ENCODE measurements at regions not wholly inside any gene's neighbourhood (a gene's known extent, or its start where the extent isn't known, plus 50 kb on each side); places are given as distances from the start of the nearest gene placed in this dataset.

DNA sequence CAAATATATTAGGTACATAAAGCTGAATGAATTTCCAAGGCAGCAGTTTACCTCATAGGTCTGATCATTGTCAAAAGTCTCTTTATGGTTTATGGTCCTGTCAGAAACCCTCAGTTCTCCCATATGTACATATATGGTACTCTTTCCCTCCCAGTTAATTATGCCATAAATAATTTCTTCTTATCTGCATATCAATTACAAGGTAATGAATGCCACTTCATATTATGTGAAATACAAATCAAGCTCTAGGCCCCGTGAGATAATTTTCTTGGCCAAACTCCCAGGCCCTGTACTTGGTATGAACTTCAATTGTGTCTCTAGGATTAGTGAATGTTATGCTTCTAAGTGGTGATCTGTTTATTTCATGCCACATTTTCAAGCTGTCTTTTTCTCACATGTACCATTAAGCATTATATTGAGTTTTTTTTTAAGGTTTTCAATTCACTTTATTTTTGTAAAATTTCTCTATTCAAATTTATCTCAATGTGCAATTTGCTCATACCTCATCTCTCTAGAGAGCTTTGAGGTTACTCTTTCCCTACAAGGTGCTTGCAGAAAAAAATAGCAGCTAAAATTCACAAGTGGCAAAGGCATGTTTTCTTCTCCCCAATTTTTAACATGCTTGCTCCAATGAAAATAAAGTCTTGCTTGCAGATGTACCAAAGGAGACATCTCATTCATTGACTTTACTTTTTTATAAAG lies 430.6 kb upstream of the VRK2 start:
- no peaks in the 10 kb centered on the region for H3K36me3 Mint-ChIP-seq (ENCODE audit: unreplicated experiment)
- DNase-seq (ENCODE audit: extremely low spot score, unreplicated experiment), result no peak
- no peak overlapping the region for H3K4me3 Mint-ChIP-seq (ENCODE audit: unreplicated experiment)
- H3K27me3 Mint-ChIP-seq (ENCODE audit: unreplicated experiment), result no peaks in the 10 kb centered on the region
- H3K27ac Mint-ChIP-seq (ENCODE audit: unreplicated experiment), result no peak overlapping the region
- H3K4me1 Mint-ChIP-seq (ENCODE audit: unreplicated experiment), result no peaks in the 10 kb centered on the region
- H3K9me3 Mint-ChIP-seq (ENCODE audit: unreplicated experiment), result no peaks in the 10 kb centered on the region
- TF ChIP-seq, protein P1, sequence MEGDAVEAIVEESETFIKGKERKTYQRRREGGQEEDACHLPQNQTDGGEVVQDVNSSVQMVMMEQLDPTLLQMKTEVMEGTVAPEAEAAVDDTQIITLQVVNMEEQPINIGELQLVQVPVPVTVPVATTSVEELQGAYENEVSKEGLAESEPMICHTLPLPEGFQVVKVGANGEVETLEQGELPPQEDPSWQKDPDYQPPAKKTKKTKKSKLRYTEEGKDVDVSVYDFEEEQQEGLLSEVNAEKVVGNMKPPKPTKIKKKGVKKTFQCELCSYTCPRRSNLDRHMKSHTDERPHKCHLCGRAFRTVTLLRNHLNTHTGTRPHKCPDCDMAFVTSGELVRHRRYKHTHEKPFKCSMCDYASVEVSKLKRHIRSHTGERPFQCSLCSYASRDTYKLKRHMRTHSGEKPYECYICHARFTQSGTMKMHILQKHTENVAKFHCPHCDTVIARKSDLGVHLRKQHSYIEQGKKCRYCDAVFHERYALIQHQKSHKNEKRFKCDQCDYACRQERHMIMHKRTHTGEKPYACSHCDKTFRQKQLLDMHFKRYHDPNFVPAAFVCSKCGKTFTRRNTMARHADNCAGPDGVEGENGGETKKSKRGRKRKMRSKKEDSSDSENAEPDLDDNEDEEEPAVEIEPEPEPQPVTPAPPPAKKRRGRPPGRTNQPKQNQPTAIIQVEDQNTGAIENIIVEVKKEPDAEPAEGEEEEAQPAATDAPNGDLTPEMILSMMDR (IDR thresholded peaks at IDR 0.05), result no peak

DNA sequence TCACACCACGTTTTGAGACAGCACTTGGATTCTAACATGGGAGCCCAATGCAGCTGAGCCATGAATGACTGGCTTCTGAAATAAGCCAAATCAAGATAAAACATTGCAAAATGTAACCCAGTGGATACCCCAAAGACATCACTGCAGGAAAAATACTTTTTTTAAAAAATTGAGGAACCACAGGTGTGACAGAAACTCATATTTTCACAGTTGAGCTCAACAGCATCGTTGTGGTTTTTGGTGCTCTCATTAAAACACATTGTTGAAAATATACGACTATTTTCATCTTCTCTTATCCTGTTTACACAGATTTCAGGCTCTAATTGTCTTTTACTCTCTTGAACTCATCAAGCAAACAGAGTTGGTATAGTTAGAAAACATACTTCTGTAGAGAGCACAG lies 429.3 kb upstream of the VRK2 start:
- no peak for DNase-seq (ENCODE audit: extremely low spot score, unreplicated experiment)
- no peak overlapping the region for H3K27ac Mint-ChIP-seq (ENCODE audit: unreplicated experiment)
- no peaks in the 10 kb centered on the region for H3K36me3 Mint-ChIP-seq (ENCODE audit: unreplicated experiment)
- H3K27me3 Mint-ChIP-seq (ENCODE audit: unreplicated experiment), result no peaks in the 10 kb centered on the region
- H3K4me3 Mint-ChIP-seq (ENCODE audit: unreplicated experiment), result no peak overlapping the region
- TF ChIP-seq, protein P1 (IDR thresholded peaks at IDR 0.05), result no peak
- no peaks in the 10 kb centered on the region for H3K9me3 Mint-ChIP-seq (ENCODE audit: unreplicated experiment)
- no peaks in the 10 kb centered on the region for H3K4me1 Mint-ChIP-seq (ENCODE audit: unreplicated experiment)

DNA sequence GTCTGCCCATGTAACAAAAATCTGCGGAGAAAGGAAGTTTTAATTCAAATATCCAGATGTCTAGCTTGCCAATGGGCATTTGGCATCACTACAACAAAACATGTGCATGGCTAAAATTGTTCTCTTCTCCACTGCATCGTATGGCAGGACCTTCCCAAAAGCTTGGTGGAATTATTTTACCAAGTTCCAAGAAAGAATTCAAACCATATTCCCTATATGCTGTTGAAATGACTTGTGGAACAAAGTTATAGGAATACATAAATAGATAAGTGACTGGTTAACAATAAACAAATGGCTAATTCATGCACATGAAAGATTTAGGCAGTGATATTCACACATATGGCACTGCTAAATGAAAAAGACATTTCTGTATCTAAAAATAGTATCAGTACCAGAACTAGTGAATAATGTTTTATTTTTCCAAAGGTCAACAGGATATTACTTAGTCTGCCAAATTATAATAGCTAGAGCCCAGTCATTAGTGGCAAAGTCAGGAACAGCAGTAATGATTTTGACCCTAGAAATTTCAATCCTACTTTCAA lies 425.4 kb upstream of the VRK2 start:
- Mint-ChIP-seq H3K9me3 (ENCODE audit: unreplicated experiment) (no peaks in the 10 kb centered on the region), H3K4me1 (ENCODE audit: unreplicated experiment) (no peaks in the 10 kb centered on the region), H3K27me3 (ENCODE audit: unreplicated experiment) (peaks cover 16% of the 10 kb centered on the region), H3K36me3 (ENCODE audit: unreplicated experiment) (no peaks in the 10 kb centered on the region), H3K27ac (ENCODE audit: unreplicated experiment) (no peak overlapping the region), H3K4me3 (ENCODE audit: unreplicated experiment) (no peak overlapping the region)
- TF ChIP-seq, protein P1 (IDR thresholded peaks at IDR 0.05), result no peak
- no peak for DNase-seq (ENCODE audit: extremely low spot score, unreplicated experiment)

DNA sequence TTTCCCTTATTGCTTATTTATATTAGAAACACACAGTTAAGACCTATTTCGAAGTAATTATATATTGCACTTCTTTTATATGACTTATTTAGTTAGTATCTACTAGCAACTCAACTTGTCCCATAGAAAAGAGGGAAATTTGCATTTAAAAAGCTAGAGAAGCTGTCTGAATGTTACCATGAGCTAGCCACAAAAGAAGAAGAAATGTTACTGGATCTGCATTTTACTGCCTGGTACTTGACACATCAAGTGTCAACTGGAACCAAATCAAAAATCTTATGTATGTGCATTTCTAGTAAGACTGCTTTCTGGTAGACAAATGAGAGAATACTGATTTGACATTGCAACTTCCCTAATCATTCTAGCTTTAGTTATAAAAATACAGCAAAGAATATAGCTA lies 424.6 kb upstream of the VRK2 start:
- Mint-ChIP-seq H3K4me3 (ENCODE audit: unreplicated experiment) (no peak overlapping the region), H3K27me3 (ENCODE audit: unreplicated experiment) (peaks cover 21% of the 10 kb centered on the region), H3K4me1 (ENCODE audit: unreplicated experiment) (no peaks in the 10 kb centered on the region), H3K27ac (ENCODE audit: unreplicated experiment) (no peak overlapping the region), H3K36me3 (ENCODE audit: unreplicated experiment) (no peaks in the 10 kb centered on the region), H3K9me3 (ENCODE audit: unreplicated experiment) (no peaks in the 10 kb centered on the region)
- TF ChIP-seq, protein P1 (IDR thresholded peaks at IDR 0.05), result no peak
- no peak for DNase-seq (ENCODE audit: extremely low spot score, unreplicated experiment)

DNA sequence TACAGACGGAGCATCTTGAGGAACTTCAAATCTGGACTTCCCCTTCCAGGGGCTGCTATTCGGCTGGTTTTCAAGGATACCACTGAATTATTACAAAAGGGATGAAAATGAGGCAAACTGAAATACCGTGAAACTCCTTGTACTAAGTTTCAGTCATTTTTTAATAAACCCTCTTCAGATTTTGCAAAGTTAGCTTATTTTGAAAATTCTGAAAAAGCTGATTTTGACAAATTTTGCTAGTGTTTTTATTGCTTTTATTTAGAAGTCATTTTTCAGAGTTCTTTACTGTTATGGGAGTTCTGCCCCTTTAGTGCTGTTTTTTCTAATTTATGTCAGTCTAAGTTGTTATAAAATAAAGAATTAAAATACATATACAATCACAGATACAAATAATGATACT lies 390.4 kb upstream of the VRK2 start:
- Mint-ChIP-seq H3K27ac (ENCODE audit: unreplicated experiment) (no peak overlapping the region), H3K36me3 (ENCODE audit: unreplicated experiment) (no peaks in the 10 kb centered on the region), H3K27me3 (ENCODE audit: unreplicated experiment) (peaks cover 11% of the 10 kb centered on the region), H3K4me1 (ENCODE audit: unreplicated experiment) (no peaks in the 10 kb centered on the region), H3K9me3 (ENCODE audit: unreplicated experiment) (peaks cover 22% of the 10 kb centered on the region), H3K4me3 (ENCODE audit: unreplicated experiment) (no peak overlapping the region)
- TF ChIP-seq, protein P1 (IDR thresholded peaks at IDR 0.05), result no peak
- DNase-seq (ENCODE audit: extremely low spot score, unreplicated experiment), result no peak
